HG03097 (cell line): ENCODE measurements at regions not wholly inside any gene's neighbourhood (a gene's known extent, or its start where the extent isn't known, plus 50 kb on each side); places are given as distances from the start of the nearest gene placed in this dataset.

Experiments
- ATAC-seq: cut with Tn5 transposase; IDR thresholded peaks from one replicate; pipeline ENCODE4 v1.9.1; 2021; ENCODE audit not compliant: unreplicated experiment, low FRiP score

DNA sequence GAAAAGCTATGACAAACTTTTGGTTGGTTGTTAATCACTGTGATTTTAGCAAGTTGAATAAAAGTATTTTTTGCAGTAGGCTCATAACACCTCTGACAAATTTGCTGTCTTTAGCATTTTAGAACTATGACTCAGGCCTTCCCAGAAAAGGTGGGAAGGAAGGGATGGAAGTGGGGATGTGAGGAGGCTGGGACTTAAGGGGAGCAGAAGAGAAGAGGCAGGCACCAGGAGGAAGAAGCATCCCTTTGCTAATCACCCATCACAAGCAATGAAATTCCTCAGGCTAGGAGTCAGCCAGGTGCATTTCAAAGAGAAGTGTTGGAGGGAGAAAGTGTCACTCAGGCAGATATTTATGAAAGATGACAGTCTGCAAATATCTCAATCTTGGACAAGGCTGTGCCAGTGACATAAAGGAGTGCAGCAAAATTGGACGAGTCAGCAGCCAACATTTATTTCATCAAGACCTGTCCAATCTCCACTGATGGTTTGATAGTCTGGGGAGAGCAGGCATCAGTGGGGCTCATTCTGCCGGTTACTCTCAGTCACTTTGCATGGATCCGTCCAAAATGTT, 337.3 kb upstream of the ARRDC4 start:
- ATAC-seq: no peak

DNA sequence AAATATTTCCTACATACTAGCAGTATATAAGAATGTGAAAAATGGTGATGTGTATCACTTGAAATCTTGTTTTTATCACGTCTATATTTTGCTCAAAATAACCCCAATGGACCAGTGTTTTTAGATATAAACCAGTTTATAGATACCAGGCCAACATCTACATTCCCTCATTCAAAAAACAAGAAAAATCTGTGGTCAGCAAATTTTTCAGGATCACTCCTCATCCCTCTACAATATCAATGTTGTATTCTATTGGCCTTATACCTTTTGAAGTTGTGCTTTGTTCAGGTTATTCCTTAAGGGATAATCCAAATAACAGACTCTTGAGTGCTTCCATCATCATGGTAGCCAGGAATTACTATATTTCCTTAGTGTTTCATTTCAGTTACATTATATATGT, 332.9 kb upstream of the ARRDC4 start:
- no peak for ATAC-seq

DNA sequence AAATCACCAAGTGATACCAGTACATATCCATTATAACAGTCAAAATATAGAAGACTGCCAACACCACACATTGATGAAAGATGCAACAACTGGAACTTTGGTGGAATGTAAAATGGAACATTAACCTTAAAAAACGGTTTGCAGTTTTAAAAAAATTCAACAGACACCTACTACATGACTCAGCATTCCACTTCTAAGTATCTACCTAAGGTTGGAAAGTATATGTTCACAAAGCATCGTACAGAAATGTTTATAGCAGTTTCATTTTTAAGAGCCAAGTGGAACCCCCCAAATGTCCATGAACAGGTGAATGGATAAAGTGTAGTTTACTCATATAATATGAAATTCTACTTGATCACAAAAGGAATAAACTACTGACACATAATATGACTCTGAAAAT, 314.7 kb upstream of the ARRDC4 start:
- no peak for ATAC-seq

DNA sequence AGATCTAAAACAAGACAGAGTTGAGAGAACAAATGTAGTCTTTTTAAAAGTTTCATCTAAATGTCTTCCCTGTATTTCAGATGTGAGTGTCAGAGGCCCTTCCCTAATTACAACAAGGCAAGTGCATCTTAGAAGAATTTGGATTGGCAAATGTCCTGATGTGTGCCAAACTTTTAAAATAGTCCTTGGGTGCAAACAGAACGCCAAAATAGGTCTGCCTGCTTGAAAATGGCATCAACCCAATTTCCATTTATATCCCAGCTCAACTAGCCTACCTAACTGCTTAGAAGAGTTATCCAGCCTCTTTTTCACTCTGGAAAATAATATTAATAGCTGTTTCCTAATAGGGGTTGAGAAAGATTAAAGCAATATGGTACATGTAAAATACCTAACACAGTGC, 311.8 kb upstream of the ARRDC4 start:
- ATAC-seq: no peak

DNA sequence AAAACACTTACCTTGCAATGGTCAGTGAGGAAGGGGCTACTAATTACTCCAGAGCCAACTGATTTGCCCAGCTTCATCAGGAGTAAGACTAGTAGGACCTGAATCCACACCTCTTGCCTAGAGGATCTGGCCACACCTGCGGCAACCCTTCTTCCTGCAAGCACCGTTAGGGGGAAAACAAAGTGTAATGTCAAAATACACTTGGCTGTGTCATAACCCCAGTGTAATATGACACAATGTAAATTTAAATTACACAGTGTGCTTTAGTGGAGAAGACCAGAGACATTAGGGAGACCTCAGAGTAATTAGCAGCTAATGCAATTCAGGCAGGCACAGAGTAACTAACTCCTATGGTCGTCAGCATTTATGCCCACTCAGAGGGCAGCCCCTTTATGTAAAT, 308.5 kb upstream of the ARRDC4 start:
- no peak for ATAC-seq

DNA sequence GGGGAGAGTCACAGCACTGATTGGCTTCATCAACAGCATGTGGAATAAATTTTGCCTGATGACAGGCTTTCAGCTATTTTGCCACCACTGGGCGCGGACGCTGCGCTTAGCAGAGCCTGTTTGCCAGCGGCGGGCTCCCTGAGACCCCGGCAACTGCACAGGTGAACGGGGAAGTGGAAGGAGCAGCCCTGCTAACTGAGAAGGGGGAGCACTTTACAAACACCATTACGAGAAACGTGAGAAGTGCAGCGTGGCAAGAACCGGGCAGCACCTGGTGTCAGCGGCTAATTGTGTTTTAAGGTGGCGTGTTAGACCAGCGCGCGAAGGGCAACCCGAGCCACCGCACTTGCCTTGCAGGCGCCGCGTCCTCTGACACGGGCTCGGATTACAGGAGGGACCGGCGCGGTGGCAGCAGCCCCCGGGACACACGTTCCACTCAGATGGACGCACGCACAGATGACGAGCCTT, 307.8 kb upstream of the ARRDC4 start:
- ATAC-seq: no peak

DNA sequence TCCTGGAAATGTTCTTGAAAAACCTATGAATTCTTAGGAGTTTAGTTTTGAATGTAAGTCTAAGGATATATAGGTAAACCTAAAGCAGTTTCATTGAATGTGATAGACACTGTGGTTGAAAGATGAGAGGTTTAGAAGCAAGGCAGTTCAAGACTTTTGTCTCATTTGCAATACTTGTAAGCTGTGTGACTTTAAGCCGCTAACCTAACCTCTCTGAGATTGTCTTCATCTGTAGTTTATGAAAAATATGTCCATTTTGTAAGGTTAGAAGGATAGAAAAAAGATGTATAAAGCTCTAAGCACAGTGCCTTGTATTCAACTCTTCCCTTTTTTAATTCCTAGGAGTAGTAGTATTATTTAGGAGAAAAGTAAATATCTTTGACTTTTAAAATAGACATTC, 306.6 kb upstream of the ARRDC4 start:
- no peak for ATAC-seq

DNA sequence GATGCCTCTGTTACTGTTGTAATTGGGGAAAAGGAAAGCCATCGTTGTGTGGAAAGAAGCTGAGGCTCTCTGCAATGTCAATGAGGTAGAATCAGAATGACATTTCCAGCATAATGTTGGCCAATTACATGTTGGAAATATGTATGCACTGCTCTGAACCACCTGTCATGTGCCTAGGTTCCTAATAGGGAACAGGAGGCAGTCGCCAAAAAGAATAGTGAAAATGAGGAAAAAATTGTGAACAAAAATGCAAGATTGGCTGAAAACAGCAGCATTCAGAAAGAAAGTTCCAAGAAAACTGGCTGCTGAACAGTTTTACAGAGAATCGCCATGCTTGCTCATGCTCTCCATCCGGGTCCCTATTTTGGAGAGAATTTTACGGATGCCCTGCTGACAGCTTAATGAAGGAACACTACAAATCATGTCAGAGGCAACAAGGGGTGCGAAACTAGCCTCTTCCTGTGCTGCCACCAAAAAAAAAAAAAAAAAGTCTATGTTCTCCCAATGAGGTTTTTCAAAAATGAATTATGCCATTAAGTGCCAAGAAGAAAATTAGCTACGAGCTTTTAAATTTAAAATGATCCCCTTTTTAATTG, 305.9 kb upstream of the ARRDC4 start:
- no peak for ATAC-seq

DNA sequence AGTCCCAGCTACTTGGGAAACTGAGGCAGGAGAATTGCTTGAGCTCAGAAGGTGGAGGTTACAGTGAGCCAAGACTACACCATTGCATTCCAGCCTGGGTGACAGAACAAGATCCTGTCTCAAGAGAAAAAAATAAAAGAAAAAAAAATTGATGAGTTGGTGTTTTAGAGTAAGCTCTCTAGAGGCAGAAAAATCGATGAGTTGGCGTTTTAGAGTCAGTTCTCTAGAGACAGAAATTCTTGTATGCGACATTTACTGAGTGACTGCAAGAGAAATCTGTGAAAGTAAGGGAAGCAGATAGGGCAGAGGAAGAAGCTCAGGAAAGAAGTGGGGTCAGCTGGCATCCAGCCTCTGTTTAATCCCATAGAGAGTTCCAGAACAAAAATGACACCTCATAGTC, 298.7 kb upstream of the ARRDC4 start:
- no peak for ATAC-seq

DNA sequence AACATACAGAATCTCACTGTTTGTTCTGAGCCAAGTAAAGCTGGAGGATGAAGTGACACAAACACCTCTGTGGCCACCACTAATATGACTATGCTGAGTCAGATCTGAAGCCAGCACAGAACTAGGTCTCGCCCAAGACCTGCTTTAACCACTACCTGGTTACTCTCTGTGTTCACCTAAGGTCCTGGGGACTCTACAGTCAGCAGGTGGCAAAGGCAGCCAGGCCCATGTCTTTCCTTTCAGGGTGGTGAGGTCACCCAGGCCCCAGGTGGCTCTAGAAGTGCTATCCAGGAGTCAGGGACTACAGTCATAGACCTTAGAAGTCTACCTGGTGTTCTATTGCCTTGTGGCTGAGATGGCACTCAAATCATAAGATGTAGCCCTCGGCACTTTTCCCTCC, 287.9 kb upstream of the ARRDC4 start:
- no peak for ATAC-seq

DNA sequence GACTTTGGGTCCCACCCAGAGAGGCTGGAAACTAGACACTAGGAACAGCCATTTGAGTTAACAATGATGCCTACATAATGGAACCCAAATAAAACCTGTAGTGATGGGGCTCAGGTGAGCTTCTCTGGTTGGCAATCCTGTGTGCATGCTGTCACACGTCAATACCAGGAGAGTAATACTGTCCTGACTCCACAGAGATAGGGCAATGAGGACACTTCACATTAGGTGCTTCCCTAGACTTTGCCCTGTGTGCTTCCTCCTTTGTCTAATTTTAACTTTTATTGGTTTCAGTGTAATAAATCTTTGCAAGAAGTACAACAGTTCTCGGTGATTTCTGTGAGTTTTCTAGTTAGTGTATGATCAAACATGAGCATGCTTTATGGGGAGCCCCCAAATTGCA, 281.8 kb upstream of the ARRDC4 start:
- no peak for ATAC-seq

DNA sequence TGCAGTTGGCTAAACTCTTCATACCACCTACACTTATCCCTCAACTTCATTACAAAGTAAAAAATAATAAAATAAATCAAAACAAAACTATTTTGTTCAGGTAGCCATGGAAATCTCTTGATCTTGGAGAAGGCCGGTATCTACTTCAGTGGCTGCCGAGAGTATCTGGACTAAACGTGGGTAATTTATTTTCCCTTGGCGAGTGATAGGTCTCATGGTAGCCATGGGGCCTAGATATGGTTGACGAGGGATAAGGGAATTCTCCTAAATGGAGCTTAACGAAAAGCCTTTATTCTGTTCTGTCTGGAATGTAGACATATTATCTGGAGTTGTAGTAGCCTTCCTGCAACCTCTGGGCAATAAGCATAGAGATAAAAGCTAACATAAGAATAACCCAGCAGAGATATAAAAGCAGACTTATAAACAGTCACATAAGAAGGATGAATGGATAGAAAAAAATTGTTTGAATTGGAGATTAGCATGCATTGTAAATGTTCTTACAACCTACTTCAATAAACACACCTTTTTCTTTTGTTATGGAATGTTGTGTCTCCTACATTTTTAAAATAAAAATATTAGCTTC, 281.3 kb upstream of the ARRDC4 start:
- ATAC-seq: no peak

DNA sequence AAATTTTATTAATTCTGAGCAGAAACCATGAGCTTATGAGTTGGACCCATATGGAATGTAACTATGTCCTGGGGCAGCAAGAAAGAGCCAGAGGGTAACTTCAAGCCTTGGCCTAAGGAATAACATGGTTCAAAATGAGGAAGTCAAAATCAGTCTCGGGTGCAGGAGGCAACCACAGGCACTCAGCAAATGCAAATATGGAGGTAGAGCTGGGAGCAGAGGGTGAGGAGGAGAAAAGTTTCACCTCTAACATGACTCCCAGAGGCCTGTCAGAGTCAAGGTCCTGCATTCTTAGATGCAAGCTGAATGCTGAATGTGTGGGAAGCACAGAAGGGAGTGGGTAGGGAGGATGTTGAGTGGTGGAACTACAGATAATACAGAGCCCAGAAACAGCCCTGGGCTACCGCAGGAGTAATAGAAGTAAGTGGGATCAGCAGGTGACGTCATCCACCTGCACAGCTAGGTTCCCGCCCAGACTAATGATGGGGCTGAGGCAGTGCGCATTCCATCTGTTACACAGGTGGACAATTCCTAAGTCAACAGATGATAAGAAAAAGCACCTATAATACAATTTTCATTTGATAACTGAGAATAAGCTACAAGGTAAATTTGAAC, 279.8 kb upstream of the ARRDC4 start:
- ATAC-seq: no peak

DNA sequence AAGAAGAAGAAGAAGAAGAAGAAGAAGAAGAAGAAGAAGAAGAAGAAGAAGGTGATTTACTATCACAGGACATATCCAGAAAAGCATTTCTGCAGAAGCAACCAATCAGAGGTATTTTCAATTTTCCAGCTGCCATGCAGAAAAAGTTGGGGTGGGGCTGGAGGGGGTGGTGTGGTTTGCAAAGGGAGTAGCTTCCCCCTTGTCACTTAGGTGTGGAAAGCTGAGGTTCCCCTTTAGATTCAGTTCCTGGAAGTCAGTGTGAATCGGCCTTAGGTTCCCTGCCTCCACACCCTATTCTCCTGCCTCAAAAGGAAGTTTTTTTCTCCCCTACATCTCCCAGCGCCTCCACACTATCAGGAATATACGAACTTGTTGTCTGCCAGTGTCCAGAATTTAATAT, 276.7 kb upstream of the ARRDC4 start:
- no peak for ATAC-seq

DNA sequence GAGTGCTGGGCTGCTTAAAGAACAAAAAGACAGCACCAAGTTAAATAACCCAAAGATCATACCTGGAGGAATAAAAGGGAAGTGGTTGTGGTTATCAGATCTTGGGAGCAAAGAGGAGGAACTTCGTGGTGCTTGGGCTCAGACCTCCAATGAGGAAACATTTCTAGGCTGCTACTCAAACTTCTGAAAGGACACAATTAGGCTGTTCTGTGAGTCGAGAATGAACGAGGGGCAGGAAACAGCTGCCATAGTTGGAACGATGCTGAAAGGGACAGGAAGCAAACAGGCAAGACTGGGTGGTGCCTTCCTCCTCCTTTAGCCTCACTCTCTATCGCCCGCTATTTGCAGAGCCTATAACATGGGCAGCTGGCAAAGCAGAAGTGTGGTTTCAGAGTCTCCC, 276.3 kb upstream of the ARRDC4 start:
- no peak for ATAC-seq

DNA sequence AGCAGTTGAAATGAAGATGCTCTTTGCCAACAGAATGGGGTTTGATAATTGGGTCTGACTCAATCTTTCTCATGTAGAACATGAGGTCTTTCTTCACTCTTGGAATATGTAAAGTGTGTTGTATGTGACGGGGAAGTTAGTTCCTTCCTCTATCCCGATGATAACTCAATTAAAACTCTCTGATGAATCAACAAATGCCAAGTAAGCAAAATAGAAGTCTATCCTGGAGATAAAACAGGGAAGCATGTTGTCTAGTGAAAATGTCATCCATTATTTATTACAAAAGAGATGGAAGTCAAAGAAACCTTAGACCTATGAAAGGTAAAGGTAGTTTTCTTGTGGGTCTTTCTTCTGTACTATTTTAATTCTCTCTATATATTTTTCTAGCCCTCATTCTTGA, 274.2 kb upstream of the ARRDC4 start:
- no peak for ATAC-seq

DNA sequence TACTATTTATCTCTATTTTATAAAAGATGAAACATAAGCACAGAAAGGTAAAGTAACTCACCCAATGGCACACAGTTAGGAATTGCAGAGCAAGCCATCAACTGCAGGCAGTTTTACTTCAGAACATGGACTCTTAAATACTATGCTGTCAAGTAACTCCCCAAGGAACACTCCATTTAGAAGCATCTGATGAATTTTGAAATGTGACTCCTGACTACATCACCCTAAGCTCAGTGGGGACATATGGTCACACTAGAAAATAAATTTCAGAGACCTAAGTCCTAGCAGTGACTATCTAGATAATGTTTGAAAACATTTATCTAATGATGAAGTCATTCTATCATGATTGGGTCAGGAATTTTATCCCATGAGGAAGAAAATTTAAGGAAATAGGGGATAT, 272.8 kb upstream of the ARRDC4 start:
- no peak for ATAC-seq

DNA sequence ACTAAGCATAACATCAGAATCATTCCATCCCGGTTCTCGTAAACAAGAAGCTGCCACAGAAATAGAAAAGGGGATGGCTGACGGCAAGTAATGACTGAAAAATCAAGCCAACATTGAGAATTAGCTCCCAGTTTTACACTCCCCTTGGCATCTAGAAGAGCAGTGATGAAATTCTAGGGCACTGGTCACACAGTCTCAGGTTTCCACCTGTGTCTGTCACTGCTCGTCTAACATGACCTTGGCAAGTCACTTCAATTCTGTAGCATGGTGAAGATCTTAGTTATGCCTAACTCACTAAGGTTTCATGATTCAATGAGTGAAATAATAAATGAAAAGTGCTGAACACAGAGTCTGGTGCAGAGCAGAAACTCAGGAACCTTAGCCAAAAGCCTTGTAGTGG, 272.3 kb upstream of the ARRDC4 start:
- no peak for ATAC-seq

DNA sequence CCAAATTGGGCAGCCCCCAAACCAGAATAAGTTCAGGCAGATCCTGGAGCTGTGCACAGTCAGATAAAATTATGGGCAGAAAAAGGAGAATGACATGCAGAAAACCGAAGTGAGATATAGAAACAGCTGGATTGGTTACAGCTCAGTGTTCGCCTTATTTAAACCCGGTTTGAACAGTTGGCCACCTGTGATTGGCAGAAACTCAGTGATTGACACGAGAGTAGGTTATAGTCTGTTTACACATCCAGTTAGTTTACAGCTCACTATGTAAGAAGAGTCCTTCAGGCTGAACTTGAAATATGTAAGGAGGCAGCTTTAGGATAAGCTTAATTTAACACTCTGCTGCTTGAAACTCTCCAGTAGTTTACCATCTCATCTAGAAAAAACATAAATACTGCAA, 271.6 kb upstream of the ARRDC4 start:
- no peak for ATAC-seq

DNA sequence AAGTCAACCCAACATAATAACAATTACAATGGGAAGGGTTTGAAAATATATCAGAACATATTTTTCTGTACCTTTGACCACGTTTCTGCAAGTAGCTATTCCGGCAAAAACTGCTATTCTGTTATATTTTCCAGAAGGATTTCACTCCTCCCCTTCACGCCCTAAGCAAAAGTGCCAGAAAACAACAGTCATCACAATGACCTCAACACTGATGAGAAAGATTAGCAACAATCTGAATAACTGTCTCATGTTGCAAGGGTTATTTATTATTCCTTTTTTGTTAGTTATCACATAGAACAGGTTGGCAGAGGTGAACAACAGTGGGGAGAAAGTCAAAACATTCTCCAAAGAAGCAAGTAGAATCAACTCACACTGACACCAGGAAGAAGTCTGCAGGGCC, 269.4 kb upstream of the ARRDC4 start:
- ATAC-seq: no peak

DNA sequence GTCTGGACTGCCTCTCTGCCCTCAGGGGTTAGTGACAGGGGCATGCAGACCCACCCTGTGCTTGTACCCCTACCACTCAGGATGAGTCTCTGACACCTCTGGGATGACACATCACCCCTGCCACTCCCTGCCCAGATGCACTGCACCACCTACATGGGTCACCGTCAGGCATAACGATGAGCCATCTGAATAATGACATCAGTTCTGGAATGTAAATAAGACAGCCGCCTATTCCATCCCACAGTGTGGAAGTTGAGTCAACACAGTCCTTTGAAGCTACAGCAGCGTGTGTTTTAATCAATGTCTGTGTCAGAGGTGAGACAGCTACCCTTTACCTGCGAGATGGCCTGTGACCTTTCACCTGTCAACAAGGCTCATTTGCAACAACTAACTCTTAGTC, 268.7 kb upstream of the ARRDC4 start:
- no peak for ATAC-seq
